CD8-positive, alpha-beta memory T cell (primary cell): ENCODE measurements at regions not wholly inside any gene's neighbourhood (a gene's known extent, or its start where the extent isn't known, plus 50 kb on each side); places are given as distances from the start of the nearest gene placed in this dataset.

Source experiments
- CTCF ChIA-PET: fragments of 350-600 bp; sonication (Branson Sonifier 250); formaldehyde crosslinking; loops from one replicate; lab custom pipeline; 2021; ENCODE audit warnings: antibody characterized with exemption; lab: Charles Lee
- POLR2A ChIA-PET: fragments of 350-600 bp; sonication (Branson Sonifier 250); formaldehyde crosslinking; loops from one replicate; lab custom pipeline; 2021; ENCODE audit warnings: antibody characterized with exemption; lab: Charles Lee
- DNase-seq, 5 donors: peaks; one replicate each; pipeline versions ENCODE4 v3.0.0 to v3.0.0-alpha.2; 2020 to 2022; ENCODE audit warnings: mixed read lengths in 1 of 5
- H3K27ac ChIP-seq: one replicate; pipeline ENCODE4 v1.7.0; 2013; ENCODE audit warnings: low read depth, mild to moderate bottlenecking, low read length, moderate library complexity
- H3K27me3 ChIP-seq: 2 replicates; pipeline ENCODE4 v1.7.0; 2013; ENCODE audit warnings: low read length, mild to moderate bottlenecking; ENCODE audit not compliant: insufficient read depth, poor library complexity, severe bottlenecking
- H3K36me3 ChIP-seq: 2 replicates; pipeline ENCODE4 v1.7.0; 2013; ENCODE audit warnings: mild to moderate bottlenecking, low read length, moderate library complexity; ENCODE audit not compliant: insufficient read depth
- H3K4me1 ChIP-seq: 2 replicates; pipeline ENCODE4 v1.7.0; 2013; ENCODE audit warnings: mild to moderate bottlenecking, low read length, moderate library complexity; ENCODE audit not compliant: insufficient read depth
- H3K4me3 ChIP-seq: 2 replicates; pipeline ENCODE4 v1.7.0; 2013; ENCODE audit warnings: mild to moderate bottlenecking, low read length
- H3K9me3 ChIP-seq: 2 replicates; pipeline ENCODE4 v1.7.0; 2013; ENCODE audit warnings: mild to moderate bottlenecking, low read length
- H3K27ac Mint-ChIP-seq, 8 donors: one replicate each; pipeline ENCODE4 v1.8.0; 2020 to 2021; ENCODE audit warnings: mixed read lengths in 8 of 8, mild to moderate bottlenecking in 6 of 8, inconsistent platforms in 3 of 8, moderate library complexity in 3 of 8
- H3K27me3 Mint-ChIP-seq, 2 donors: one replicate each; pipeline ENCODE4 v1.8.0; 2020 to 2021; ENCODE audit warnings: mixed read lengths in 2 of 2, mild to moderate bottlenecking in 1 of 2, moderate library complexity in 1 of 2
- H3K36me3 Mint-ChIP-seq, 3 donors: one replicate each; pipeline ENCODE4 v1.8.0; 2020 to 2021; ENCODE audit warnings: mixed read lengths in 3 of 3, inconsistent platforms in 1 of 3, mild to moderate bottlenecking in 1 of 3
- H3K4me1 Mint-ChIP-seq, 3 donors: one replicate each; pipeline ENCODE4 v1.8.0; 2020 to 2021; ENCODE audit warnings: mixed read lengths in 3 of 3, inconsistent platforms in 1 of 3, mild to moderate bottlenecking in 1 of 3
- H3K4me3 Mint-ChIP-seq, 7 donors: one replicate each; pipeline ENCODE4 v1.8.0; 2020 to 2021; ENCODE audit warnings: mixed read lengths in 7 of 7, mild to moderate bottlenecking in 6 of 7, moderate library complexity in 4 of 7, inconsistent platforms in 2 of 7
- H3K9me3 Mint-ChIP-seq, 5 donors: one replicate each; pipeline ENCODE4 v1.8.0; 2020 to 2022; ENCODE audit warnings: mixed read lengths in 5 of 5, mild to moderate bottlenecking in 3 of 5, moderate library complexity in 2 of 5, inconsistent platforms in 1 of 5

DNA sequence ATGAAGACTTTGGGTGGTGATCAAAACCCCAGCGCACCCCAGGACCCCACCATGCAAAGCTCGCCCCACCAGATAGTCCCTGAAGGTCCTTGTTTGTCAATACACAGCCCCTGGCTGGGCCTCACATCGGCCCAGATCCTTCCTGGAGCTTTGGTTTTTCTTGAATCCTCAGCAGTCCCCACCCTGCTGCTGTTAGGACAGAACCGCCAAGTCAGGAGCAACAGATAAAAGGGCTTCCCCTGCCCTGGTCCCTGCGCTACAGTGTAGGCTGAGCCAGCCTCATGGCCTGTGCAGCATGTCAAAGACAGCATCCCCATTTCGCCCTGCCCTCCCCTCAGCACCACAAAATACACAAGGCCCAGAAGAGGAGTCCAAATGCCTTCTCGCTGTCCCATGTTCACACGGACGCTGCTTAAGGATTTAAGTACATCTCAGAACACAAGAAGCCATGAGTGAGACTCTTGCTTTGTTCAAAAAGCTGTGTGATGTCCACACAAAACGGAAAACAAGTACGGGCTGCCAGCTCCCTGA is 65.7 kb downstream of the PSMG1 start:
- Histone ChIP-seq H3K4me3 (no peak overlapping the region), H3K27ac (no peak overlapping the region), H3K4me1 (no peaks in the 10 kb centered on the region), H3K9me3 (no peaks in the 10 kb centered on the region), H3K27me3 (no peaks in the 10 kb centered on the region), H3K36me3 (no peaks in the 10 kb centered on the region)
- Mint-ChIP-seq H3K9me3 (peaks cover 0 to 7% (median 4%) of the 10 kb centered on the region in 5 donors), H3K27ac (no peak overlapping the region), H3K27me3 (peaks cover 9 to 15% of the 10 kb centered on the region in 2 donors), H3K36me3 (no peaks in the 10 kb centered on the region), H3K4me1 (peaks cover 6 to 7% (median 6%) of the 10 kb centered on the region in 3 donors), H3K4me3 (no peak overlapping the region)
- DNase-seq, result no peak
- POLR2A ChIA-PET, result no interaction called here
- CTCF ChIA-PET, result no interaction called here

DNA sequence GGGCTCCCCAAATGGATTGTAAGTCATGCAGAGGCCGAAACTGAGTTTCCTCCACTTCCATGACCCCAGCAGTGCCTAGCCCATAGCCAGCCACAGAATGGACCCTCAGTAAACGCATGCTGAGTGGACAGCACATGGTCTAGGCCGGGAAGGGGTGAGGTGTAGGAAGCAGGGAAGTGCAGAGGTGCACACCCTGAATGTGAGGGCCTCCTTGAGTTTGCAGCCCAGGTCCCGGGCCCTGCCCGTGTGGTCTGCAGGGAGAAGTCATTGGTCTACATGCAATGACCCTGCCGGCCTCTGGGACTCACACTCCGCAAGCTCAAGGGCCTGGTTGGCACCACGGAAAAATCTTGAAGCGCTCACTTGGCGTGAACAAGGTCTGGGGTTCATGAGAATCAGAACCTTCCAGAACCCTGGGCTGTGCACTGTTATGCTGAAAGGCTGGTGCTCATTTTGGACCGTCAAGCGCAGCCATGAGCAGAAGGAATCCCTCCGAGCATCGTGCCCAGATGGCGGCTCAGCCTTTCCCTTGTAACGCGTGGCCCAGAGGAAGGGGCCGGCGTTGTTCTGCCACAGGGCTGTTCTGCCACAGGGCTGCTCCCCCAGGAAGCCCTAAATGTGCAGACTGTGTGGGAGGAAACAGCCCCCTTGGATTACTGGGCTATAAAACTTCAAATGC is 66.4 kb downstream of the PSMG1 start:
- ChIA-PET CTCF (no interaction called here), POLR2A (no interaction called here)
- Mint-ChIP-seq H3K4me1 (peaks cover 1 to 2% (median 2%) of the 10 kb centered on the region in 3 donors), H3K27me3 (peaks cover 9 to 15% of the 10 kb centered on the region in 2 donors), H3K9me3 (peaks cover 0 to 3% (median under 1%) of the 10 kb centered on the region in 5 donors), H3K36me3 (no peaks in the 10 kb centered on the region), H3K27ac (no peak overlapping the region), H3K4me3 (no peak overlapping the region)
- Histone ChIP-seq H3K27me3 (no peaks in the 10 kb centered on the region), H3K27ac (no peak overlapping the region), H3K4me3 (no peak overlapping the region), H3K9me3 (no peaks in the 10 kb centered on the region), H3K36me3 (no peaks in the 10 kb centered on the region), H3K4me1 (no peaks in the 10 kb centered on the region)
- no peak for DNase-seq

DNA sequence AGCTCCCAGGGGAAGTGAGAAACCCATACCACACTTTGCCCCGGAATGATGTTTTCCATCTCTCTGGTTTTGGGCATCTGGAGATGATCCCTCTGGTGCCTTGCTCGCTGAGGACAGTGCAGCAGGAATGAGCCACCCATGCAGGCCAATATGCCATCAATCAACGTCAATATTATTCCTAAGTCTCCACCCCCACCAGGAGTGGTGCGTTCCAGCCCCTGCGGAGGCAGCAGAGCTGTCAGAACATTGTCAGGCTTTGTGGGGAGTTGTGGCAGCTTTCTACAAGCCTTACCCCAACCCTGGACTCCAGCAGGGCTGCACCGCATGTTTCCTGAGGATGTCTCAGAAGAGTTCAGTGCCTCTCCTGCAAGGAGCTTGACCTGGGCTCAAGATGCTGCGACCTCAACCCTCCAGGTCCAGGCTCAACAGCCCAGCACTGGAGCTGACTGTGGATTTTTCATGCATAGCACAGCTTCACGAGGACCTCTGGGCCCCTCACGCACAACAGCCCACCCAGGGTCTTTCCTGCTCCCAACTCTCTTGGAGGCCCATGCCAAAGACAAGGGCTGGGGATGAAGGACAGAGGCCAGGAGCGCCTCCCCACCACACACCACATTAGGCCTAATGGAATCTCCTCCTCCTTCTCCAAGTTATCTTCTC is 67.5 kb downstream of the PSMG1 start:
- POLR2A ChIA-PET, result no interaction called here

DNA sequence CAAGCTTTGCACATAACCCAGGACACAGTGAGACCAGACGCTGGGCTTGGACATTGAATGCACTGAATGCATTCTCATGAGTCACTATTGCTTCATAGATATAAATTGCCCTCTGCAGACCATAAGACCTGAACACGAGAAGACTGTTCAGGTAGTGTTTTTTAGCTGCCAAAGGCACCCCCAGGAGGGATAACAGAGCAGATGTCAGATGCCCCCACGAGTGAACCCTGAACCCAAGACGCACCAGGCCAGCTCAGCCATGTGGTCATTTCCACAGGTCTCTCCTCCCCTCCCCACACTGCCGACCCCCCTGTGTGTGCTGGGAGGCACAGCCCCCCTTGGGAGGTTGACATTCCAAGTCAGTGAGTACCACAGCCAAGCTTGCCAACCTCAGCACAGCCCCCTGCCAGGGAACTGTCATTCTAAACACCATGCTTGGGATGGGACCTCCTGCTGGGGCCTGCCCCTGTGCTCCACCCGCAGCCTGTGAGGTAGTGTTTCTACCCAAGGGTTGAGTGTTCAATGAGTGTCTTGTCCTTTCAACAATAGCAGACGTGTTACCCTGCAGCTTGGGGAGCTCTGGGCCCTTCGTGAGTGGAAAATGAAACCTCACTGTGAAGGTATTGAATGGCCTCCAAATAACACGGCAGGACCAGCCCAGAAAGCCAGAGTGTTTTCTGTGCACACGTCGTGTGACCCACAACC is 68.2 kb downstream of the PSMG1 start:
- Histone ChIP-seq H3K4me1 (no peaks in the 10 kb centered on the region), H3K4me3 (no peak overlapping the region), H3K27ac (no peak overlapping the region), H3K27me3 (no peaks in the 10 kb centered on the region), H3K9me3 (no peaks in the 10 kb centered on the region), H3K36me3 (no peaks in the 10 kb centered on the region)
- no peaks in the 10 kb centered on the region for H3K36me3 Mint-ChIP-seq
- no peaks in the 10 kb centered on the region for H3K4me1 Mint-ChIP-seq
- H3K9me3 Mint-ChIP-seq, result peaks cover 0 to 2% (median 0%) of the 10 kb centered on the region in 5 donors
- peaks cover 12% of the 10 kb centered on the region in 2 donors for H3K27me3 Mint-ChIP-seq
- H3K4me3 Mint-ChIP-seq, result no peak overlapping the region
- POLR2A ChIA-PET, result no interaction called here
- H3K27ac Mint-ChIP-seq, result no peak overlapping the region
- CTCF ChIA-PET, result no interaction called here
- DNase-seq, result no peak

More for the DNA sequence above, 67.5 kb downstream of the PSMG1 start:
- Histone ChIP-seq H3K4me3 (no peak overlapping the region), H3K4me1 (no peaks in the 10 kb centered on the region), H3K27ac (no peak overlapping the region), H3K36me3 (no peaks in the 10 kb centered on the region), H3K9me3 (no peaks in the 10 kb centered on the region), H3K27me3 (no peaks in the 10 kb centered on the region)
- no peaks in the 10 kb centered on the region for H3K36me3 Mint-ChIP-seq
- peaks cover 0 to 3% (median 0%) of the 10 kb centered on the region in 5 donors for H3K9me3 Mint-ChIP-seq
- H3K27ac Mint-ChIP-seq, result no peak overlapping the region
- CTCF ChIA-PET, result no interaction called here
- H3K4me3 Mint-ChIP-seq, result no peak overlapping the region
- H3K4me1 Mint-ChIP-seq, result no peaks in the 10 kb centered on the region
- peaks cover 10 to 15% of the 10 kb centered on the region in 2 donors for H3K27me3 Mint-ChIP-seq
- DNase-seq, result no peak

DNA sequence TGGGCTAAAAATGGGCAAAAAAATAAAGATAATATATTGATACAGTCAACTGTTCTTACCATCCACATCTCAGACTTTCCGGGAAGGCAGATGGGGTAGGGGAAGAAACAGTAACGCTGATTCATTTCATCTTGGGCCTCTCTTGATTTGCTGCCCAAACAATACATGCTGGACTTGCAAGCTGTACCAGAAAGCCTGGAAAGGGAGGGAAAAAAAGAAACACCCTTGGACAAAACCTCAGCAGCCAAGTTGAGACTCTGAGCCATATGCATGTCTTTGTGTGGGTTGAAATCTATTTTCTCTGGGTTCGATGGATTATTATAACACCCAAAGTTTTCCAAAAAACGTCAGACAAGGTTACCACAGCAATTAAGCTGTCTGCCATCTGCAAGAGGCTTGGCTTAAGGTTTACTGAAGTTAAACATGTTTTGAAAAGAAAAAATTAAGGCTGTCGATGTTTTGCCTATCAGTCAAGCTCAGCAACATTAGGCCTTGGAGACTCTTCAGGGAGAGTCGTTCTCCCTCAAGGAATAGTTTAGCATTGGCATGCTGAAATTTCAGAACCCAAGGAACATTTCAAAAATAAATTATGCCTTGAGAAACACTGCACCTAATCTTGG is 71.2 kb downstream of the PSMG1 start:
- POLR2A ChIA-PET, result no interaction called here
- Mint-ChIP-seq H3K27me3 (peaks cover 5 to 20% of the 10 kb centered on the region in 2 donors), H3K9me3 (no peaks in the 10 kb centered on the region), H3K36me3 (no peaks in the 10 kb centered on the region), H3K4me3 (no peak overlapping the region), H3K4me1 (no peaks in the 10 kb centered on the region), H3K27ac (no peak overlapping the region)
- Histone ChIP-seq H3K9me3 (no peaks in the 10 kb centered on the region), H3K36me3 (no peaks in the 10 kb centered on the region), H3K27ac (no peak overlapping the region), H3K4me1 (no peaks in the 10 kb centered on the region), H3K27me3 (peaks cover 4% of the 10 kb centered on the region), H3K4me3 (no peak overlapping the region)
- no peak for DNase-seq
- CTCF ChIA-PET, result no interaction called here

DNA sequence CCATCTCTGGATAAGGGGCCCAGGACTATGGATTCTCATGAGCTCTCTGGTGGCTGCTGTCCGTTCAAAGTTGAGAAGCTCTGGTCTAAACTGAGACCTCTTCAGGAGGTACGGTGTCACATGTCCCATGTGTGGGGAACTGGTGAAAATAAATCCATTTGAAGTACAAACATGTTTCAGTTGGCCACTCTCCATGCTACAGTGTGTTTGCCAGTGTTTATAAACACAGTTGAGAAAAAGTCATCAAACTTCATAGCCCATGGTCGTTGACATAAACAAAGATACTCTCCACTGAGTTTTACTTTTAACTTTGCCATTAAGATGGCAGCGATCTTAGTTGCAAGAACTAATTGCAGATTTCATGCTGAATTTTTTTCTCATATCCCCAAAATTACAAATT is 72.8 kb downstream of the PSMG1 start:
- H3K27ac ChIP-seq, result no peak overlapping the region
- no peaks in the 10 kb centered on the region for H3K36me3 Mint-ChIP-seq
- no peak overlapping the region for H3K4me3 ChIP-seq
- H3K4me1 ChIP-seq, result no peaks in the 10 kb centered on the region
- H3K9me3 ChIP-seq, result no peaks in the 10 kb centered on the region
- ChIA-PET POLR2A (no interaction called here), CTCF (no interaction called here)
- H3K9me3 Mint-ChIP-seq, result no peaks in the 10 kb centered on the region
- H3K4me3 Mint-ChIP-seq, result no peak overlapping the region
- peak overlapping the region in 1 of 8 donors; percentile 15 for H3K27ac Mint-ChIP-seq
- peaks cover 4 to 19% of the 10 kb centered on the region in 2 donors for H3K27me3 Mint-ChIP-seq
- H3K36me3 ChIP-seq, result no peaks in the 10 kb centered on the region
- peaks cover 4% of the 10 kb centered on the region for H3K27me3 ChIP-seq
- no peak for DNase-seq
- H3K4me1 Mint-ChIP-seq, result no peaks in the 10 kb centered on the region

DNA sequence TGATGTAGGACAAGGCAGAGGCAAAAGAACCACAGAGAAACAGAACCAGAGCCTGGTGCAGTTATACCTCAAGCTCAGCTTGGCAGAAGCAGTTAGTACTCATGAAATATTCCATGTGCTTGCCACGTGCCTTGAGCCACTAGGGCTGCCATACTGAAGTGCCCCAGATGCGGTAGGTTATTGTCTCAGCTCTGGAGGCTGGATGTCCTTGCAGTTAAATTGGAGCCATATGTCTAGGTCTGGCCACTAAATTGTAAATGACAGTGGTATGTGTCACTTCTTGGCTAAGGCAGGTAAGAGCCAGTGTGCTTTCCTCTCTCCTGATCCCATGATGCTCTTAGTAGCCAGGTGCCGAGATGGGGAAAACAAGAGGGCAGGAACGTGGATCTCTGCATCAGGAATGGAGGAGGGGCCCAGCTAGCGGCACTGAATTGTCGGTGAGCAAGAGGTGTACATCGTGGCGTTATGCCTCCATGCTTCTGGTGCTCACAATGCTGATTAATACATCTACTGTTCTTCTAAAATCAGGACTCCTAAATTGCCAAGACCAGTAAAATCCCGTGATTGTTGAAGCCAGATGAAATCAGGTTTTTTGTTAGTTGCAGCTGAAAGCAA is 73.5 kb downstream of the PSMG1 start:
- DNase-seq, result no peak
- Histone ChIP-seq H3K36me3 (no peaks in the 10 kb centered on the region), H3K9me3 (no peaks in the 10 kb centered on the region), H3K27ac (no peak overlapping the region), H3K27me3 (peaks cover 4% of the 10 kb centered on the region), H3K4me1 (no peaks in the 10 kb centered on the region), H3K4me3 (no peak overlapping the region)
- H3K4me3 Mint-ChIP-seq, result no peak overlapping the region
- POLR2A ChIA-PET, result no interaction called here
- H3K4me1 Mint-ChIP-seq, result no peaks in the 10 kb centered on the region
- peaks cover 4 to 18% of the 10 kb centered on the region in 2 donors for H3K27me3 Mint-ChIP-seq
- no peak overlapping the region for H3K27ac Mint-ChIP-seq
- no peaks in the 10 kb centered on the region for H3K36me3 Mint-ChIP-seq
- H3K9me3 Mint-ChIP-seq, result no peaks in the 10 kb centered on the region
- CTCF ChIA-PET, result no interaction called here
